ENCODE measurements at regions not wholly inside any gene's neighbourhood (a gene's known extent, or its start where the extent isn't known, plus 50 kb on each side); places are given as distances from the start of the nearest gene placed in this dataset.
"Not testable (repeated sequence)": the region's sequence is repeated elsewhere in the genome, so short reads cannot be mapped to it uniquely, and the experiment has no call there.

- DNase-seq (ENCODE audit: low read depth, low spot score) = no peak
Measured at GRCh38 chr4:158397781-158398180, 123.9 kb upstream of the RXFP1 start.

- not testable (repeated sequence) for DNase-seq (ENCODE audit: low read depth, low spot score)
Measured at GRCh38 chr4:158407961-158408360, 113.7 kb upstream of the RXFP1 start.

- DNase-seq (ENCODE audit: low read depth, low spot score) = no peak
Measured at GRCh38 chr4:158410272-158410671, 111.4 kb upstream of the RXFP1 start.

GRCh38 chr4:158411269-158411668, 110.4 kb upstream of the RXFP1 start:
- no peak for DNase-seq (ENCODE audit: low read depth, low spot score)

GRCh38 chr4:158418679-158419078, 103.0 kb upstream of the RXFP1 start:
- not testable (repeated sequence) for DNase-seq (ENCODE audit: low read depth, low spot score)

DNA sequence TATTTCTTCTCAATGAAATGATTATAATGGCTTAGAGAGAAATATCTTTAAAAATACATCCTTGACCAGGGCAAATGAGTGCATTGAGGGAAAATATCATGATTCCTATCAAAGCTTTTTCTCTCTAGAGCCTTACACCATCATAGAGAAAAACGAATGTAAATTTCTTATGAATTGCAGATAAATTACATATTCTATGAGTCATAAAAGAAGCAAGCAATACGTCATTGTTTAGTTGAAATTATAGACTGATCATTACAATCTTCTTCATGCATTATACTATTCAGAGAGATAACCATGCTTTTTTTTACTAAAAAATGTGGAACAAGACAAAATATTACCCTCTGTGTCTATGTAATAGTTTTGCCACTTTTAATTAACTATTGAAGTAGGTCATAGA, 100.9 kb upstream of the RXFP1 start:
- no peak for DNase-seq (ENCODE audit: low read depth, low spot score)

DNA sequence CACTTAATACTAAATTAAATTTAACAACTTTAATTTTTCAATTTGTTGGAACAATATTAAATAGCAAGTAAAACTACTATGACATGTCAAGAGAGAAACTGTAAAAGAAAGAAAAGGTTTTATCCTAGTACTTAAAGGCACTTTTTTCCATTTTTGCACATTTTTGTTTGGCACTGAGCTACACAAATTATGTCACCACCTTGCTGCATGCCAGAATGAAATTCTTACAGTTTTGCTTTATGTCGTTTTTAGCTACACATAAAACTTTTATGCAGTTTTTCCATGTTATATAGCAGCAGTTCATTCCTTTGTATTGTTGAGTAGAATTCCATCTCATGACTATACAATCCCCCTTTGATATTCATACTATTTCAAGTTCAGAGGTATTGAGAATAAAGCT, 99.1 kb upstream of the RXFP1 start:
- DNase-seq (ENCODE audit: low read depth, low spot score) = no peak

DNA sequence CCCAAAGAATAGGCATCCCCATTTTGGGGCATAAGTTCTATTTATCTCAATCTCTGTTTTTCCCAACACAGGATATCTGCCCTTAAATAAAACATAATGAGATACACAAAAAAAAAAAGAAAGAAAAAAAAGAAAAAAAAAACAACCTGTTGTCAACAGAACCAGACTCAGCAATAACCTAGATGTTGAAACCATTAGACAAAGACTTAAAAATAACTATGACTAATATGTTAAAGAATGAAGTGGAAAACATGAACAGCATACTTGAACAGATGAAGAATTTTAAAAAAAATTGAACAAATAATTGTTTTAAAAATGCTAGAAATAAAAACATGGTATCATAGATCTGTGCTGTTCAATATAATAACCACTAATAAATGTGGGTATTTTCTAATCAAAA, 93.4 kb upstream of the RXFP1 start:
- DNase-seq (ENCODE audit: low read depth, low spot score) = no peak

- DNase-seq (ENCODE audit: low read depth, low spot score) = no peak
Measured at GRCh38 chr4:158442736-158443135, 78.9 kb upstream of the RXFP1 start.

GRCh38 chr4:158443731-158444130, 78.0 kb upstream of the RXFP1 start:
- DNase-seq (ENCODE audit: low read depth, low spot score) = no peak

DNA sequence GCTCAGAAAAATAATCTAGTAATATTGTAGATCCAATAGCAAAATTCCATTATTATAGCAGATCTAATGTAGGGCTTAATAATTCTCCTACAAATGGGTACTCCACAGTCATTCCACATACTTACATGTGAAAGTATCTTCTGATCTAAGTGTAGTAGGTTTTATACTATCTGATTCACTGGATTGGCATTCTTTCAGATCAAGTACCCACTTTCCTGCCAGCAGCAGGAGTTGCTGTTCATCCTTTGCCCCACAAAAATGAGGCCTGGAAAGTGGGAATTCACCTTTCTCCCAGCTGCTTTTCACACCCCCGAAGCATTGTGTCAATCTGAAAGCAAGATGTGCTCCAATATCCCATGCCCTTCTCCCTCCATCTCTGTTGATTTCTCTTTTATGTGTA, 77.1 kb upstream of the RXFP1 start:
- DNase-seq (ENCODE audit: low read depth, low spot score) = no peak

GRCh38 chr4:158446106-158446505, 75.6 kb upstream of the RXFP1 start:
- no peak for DNase-seq (ENCODE audit: low read depth, low spot score)

GRCh38 chr4:158450741-158451140, 70.9 kb upstream of the RXFP1 start:
- DNase-seq (ENCODE audit: low read depth, low spot score) = no peak

DNA sequence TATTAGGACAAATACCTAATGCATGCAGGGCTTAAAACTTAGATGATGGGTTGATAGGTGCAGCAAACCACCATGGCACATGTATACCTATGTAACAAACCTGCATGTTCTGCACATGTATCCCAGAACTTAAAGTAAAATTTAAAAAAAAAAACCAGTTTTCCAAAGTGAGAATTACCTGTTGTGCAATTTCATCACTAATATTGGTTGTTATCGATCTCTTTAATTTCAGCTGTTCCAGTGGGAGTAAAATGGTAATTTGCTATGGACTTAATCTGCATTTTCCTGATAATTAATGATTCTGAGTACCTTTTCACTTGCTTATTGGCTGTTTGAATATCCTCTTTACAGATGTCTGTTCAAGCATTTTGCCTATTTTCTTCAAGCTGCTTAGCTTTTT, 69.6 kb upstream of the RXFP1 start:
- DNase-seq (ENCODE audit: low read depth, low spot score) = not testable (repeated sequence)

DNA sequence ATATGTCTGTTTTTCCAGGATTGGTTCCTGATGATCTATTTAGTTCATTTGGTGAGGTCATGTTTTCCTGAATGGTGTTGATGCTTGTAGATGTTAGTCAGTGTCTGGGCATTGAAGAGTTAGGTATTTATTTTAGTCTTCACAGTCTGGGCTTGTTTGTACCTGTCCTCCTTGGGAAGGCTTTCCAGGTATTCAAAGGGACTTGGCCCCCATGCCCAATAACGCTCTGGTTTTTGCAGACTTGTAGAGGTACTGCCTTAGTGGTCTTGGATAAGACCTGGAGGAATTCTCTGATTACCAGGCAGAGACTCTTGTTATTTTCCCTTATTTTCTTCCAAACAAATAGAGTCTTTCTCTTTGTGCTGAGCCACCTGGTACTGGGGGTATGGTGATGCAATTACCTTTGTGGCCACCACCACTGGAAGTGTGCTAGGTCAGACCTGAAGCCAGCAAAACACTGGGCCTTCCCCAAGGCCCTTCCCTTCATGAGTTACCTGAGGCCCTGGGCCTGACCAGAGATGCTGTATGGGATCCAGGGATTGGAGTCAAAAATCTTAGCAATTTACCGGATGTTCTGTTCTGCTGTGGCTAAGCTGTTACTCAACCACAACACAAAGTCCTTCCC, 63.3 kb upstream of the RXFP1 start:
- DNase-seq (ENCODE audit: low read depth, low spot score) = no peak

DNA sequence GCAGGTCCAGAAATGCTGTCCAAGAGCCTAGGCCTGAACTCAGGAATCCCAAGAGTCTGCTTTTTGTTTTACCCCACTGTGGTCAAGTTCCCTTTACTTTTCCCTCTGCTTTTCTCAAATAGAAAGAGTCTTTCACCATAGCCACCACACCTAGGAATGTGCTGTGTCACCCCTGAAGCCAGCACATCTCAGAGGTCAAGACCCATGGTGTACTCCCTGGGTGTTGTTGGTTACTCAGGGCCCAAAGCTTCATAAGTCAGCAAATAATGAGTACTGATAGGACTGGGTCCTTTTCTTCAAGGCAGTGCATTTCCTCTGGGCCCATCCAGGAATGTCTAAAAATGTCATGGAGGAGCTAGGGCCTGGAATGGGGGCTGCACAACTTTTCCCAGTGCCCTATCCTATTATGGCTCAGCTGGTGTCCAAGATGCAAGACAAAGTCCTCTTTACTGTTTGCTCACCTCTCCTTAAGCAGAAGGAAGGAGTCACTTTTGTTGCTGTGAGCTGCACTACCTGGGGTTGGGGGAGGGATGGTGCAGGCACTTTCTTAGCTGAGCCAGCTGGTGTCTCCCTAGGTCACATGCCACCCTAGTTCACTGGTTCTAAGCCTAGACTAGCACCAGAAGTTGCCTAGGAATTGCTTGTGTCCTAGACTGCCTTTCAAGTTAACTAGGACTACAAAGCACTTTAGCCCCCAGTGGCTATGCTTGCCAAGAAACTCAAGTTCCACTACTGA, 62.4 kb upstream of the RXFP1 start:
- no peak for DNase-seq (ENCODE audit: low read depth, low spot score)

DNA sequence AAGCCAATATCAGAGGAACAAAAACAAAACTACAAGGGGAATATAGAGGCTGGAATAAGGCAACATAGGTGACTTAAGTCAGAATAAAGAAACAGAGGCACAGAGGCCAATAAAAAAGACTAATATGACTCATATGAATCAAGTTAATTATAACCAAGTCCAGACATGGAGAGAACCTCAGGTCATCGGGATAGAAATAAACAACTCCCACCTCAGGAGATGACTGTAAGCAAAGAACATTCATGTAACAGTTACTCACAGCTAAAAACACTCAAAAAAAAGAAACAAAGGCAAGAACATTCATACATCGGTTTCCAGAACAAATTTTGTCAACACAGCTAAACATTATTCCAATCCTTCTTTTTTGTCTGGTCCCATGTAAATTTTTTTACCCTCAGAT, 60.3 kb upstream of the RXFP1 start:
- DNase-seq (ENCODE audit: low read depth, low spot score) = no peak

DNA sequence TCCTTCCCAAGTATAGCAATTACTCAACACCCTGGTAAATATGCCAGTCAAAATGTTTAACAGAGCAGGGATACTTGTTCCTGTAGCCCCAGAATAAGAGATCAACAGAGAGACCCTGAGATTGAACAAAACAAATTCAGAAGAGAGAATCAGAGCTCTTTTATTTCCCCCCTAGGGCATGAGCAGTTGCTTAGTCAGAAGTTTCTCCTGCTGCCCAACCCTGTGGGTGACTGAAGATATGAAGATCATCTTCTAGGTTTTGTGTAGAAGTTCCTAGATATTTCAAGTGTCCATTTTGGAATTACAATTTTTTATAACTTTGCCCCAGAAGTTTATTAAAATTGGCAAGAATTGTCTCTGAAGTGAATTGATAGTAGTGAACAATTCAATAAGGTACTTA, 59.1 kb upstream of the RXFP1 start:
- DNase-seq (ENCODE audit: low read depth, low spot score) = no peak
